SK-N-SH treated with all-trans-retinoic acid at 6 μM for 48 hours (cell line): ENCODE measurements at regions not wholly inside any gene's neighbourhood (a gene's known extent, or its start where the extent isn't known, plus 50 kb on each side); places are given as distances from the start of the nearest gene placed in this dataset.

ENCODE experiments used
- ATAC-seq: fragments of 200-7000 bp; cut with Tn5 transposase; 3 replicates; pipeline ENCODE4 v1.9.1; 2020; ENCODE audit warnings: mild to moderate bottlenecking, moderate library complexity
- ARNTL ChIP-seq: fragments of 450-650 bp; formaldehyde crosslinking; IDR thresholded peaks from 2 replicates; pipeline ENCODE4 v1.5.0; 2020; ENCODE audit warnings: low read depth, mild to moderate bottlenecking, moderate library complexity, borderline replicate concordance
- CREB5 ChIP-seq: fragments of 250-450 bp; sonication (Bioruptor Pico); IDR thresholded peaks from 2 replicates; pipeline ENCODE4 v1.5.1; 2020; ENCODE audit warnings: low read depth, mild to moderate bottlenecking, moderate library complexity
- CSDC2 ChIP-seq: fragments of 250-450 bp; sonication (Bioruptor Pico); IDR thresholded peaks from 2 replicates; pipeline ENCODE4 v1.5.0; 2020; ENCODE audit warnings: mild to moderate bottlenecking, moderate library complexity
- CSRNP3 ChIP-seq: fragments of 250-450 bp; sonication (Bioruptor Pico); IDR thresholded peaks from 2 replicates; pipeline ENCODE4 v1.5.1; 2021; ENCODE audit warnings: mild to moderate bottlenecking, moderate library complexity
- GLIS3 ChIP-seq: fragments of 250-450 bp; sonication (Bioruptor Pico); IDR thresholded peaks from 2 replicates; pipeline ENCODE4 v1.5.0; 2020; ENCODE audit warnings: mild to moderate bottlenecking, moderate library complexity
- ISL1 ChIP-seq: fragments of 250-450 bp; sonication (Bioruptor Pico); IDR thresholded peaks from 2 replicates; pipeline ENCODE4 v2.1.2; 2022; ENCODE audit warnings: mild to moderate bottlenecking, moderate library complexity
- OSR1 ChIP-seq: fragments of 250-450 bp; sonication (Bioruptor Pico); IDR thresholded peaks from 2 replicates; pipeline ENCODE4 v1.8.0; 2022; ENCODE audit warnings: moderate library complexity, mild to moderate bottlenecking, inconsistent platforms
- PATZ1 ChIP-seq: fragments of 250-450 bp; sonication (Bioruptor Pico); IDR thresholded peaks from 2 replicates; pipeline ENCODE4 v1.8.0; 2020; ENCODE audit warnings: mild to moderate bottlenecking, moderate library complexity, borderline replicate concordance
- POU6F1 ChIP-seq: fragments of 250-450 bp; sonication (Bioruptor Pico); IDR thresholded peaks from 2 replicates; pipeline ENCODE4 v1.8.0; 2021; ENCODE audit warnings: low read depth, mild to moderate bottlenecking, moderate library complexity, borderline replicate concordance
- PPARA ChIP-seq: fragments of 250-450 bp; sonication (Bioruptor Pico); IDR thresholded peaks from 2 replicates; pipeline ENCODE4 v1.5.0; 2020; ENCODE audit warnings: mild to moderate bottlenecking, borderline replicate concordance
- SNAI2 ChIP-seq: fragments of 250-450 bp; sonication (Bioruptor Pico); IDR thresholded peaks from 2 replicates; pipeline ENCODE4 v1.5.0; 2020; ENCODE audit warnings: mild to moderate bottlenecking, moderate library complexity
- TCF4 ChIP-seq: fragments of 250-450 bp; sonication (Bioruptor Pico); IDR thresholded peaks from 2 replicates; pipeline ENCODE4 v1.8.0; 2021; ENCODE audit warnings: mild to moderate bottlenecking, moderate library complexity, borderline replicate concordance
- TOX ChIP-seq: fragments of 250-450 bp; sonication (Bioruptor Pico); IDR thresholded peaks from 2 replicates; pipeline ENCODE4 v1.8.0; 2021; ENCODE audit warnings: mild to moderate bottlenecking, moderate library complexity, borderline replicate concordance
- TSHZ2 ChIP-seq: fragments of 250-450 bp; sonication (Bioruptor Pico); IDR thresholded peaks from 2 replicates; pipeline ENCODE4 v1.5.0; 2020; ENCODE audit warnings: mild to moderate bottlenecking, moderate library complexity
- ZFP3 ChIP-seq: fragments of 250-450 bp; sonication (Bioruptor Pico); IDR thresholded peaks from 2 replicates; pipeline ENCODE4 v1.5.0; 2020; ENCODE audit warnings: mild to moderate bottlenecking, moderate library complexity
- ZFP30 ChIP-seq: fragments of 450-650 bp; formaldehyde crosslinking; IDR thresholded peaks from 2 replicates; pipeline ENCODE4 v1.5.0; 2022; ENCODE audit warnings: mild to moderate bottlenecking, moderate library complexity
- ZNF565 ChIP-seq: fragments of 450-650 bp; formaldehyde crosslinking; conservative IDR thresholded peaks from 2 replicates; pipeline ENCODE4 v1.5.0; 2020; ENCODE audit warnings: low read depth, mild to moderate bottlenecking, moderate library complexity
- ZNF70 ChIP-seq: fragments of 450-650 bp; formaldehyde crosslinking; IDR thresholded peaks from 2 replicates; pipeline ENCODE4 v1.5.0; 2020; ENCODE audit warnings: mild to moderate bottlenecking, moderate library complexity
- ZNF8 ChIP-seq: fragments of 450-650 bp; formaldehyde crosslinking; IDR thresholded peaks from 2 replicates; pipeline ENCODE4 v1.5.0; 2020; ENCODE audit warnings: mild to moderate bottlenecking, moderate library complexity

GRCh38 chr7:33711231-33712019 lies 193.9 kb upstream of the BMPER start (continued):
- no peak for TF ChIP-seq PATZ1 (CRISPR knock-in tag)
- no peak for TF ChIP-seq TCF4 (CRISPR knock-in tag)

GRCh38 chr7:33712020-33712414 lies 193.3 kb upstream of the BMPER start:
- no peak for TF ChIP-seq ARNTL (CRISPR knock-in tag)
- TF ChIP-seq ZNF70 (CRISPR knock-in tag): no peak
- TF ChIP-seq ISL1: no peak
- no peak for TF ChIP-seq TSHZ2 (CRISPR knock-in tag)
- no peak for ATAC-seq

GRCh38 chr7:33714208-33714607 lies 191.1 kb upstream of the BMPER start:
- TF ChIP-seq ARNTL (CRISPR knock-in tag) (no peak), TCF4 (CRISPR knock-in tag) (no peak), CREB5 (no peak), GLIS3 (CRISPR knock-in tag) (no peak), ZFP3 (no peak), ZNF70 (CRISPR knock-in tag) (no peak), SNAI2 (no peak), CSDC2 (CRISPR knock-in tag) (no peak), TOX (CRISPR knock-in tag) (no peak), ZFP30 (CRISPR knock-in tag) (no peak), CSRNP3 (CRISPR knock-in tag) (no peak), ZNF8 (CRISPR knock-in tag) (no peak), ZNF565 (CRISPR knock-in tag) (no peak), TSHZ2 (CRISPR knock-in tag) (no peak), POU6F1 (CRISPR knock-in tag) (no peak), OSR1 (CRISPR knock-in tag) (no peak), PPARA (CRISPR knock-in tag) (no peak)

More at GRCh38 chr7:33714208-33714607, 191.1 kb upstream of the BMPER start:
- ATAC-seq: no peak
